ENCODE measurements at regions not wholly inside any gene's neighbourhood (a gene's known extent, or its start where the extent isn't known, plus 50 kb on each side); places are given as distances from the start of the nearest gene placed in this dataset.

DNA sequence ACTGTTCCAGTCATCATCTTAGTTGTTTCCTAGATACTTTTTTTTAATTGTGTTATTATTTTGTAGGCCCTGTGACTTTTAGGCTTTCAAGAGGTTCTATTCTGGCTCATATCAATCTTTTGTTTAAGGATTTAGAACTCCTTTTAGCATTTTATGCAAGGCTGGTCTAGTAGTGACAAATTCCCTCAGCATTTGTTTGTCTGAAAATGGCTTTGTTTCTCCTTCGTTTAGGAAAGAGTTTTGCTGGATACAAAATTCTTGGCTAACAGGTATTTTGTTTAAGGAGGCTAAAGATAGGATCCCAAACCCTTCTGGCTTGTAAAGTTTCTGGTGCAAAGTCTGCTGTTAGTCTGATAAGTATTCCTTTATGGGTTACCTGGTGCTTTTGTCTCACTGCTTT is 116.6 kb upstream of the SLC66A3 start:
- no peak for TF ChIP-seq Cebpa-rat (IDR thresholded peaks at IDR 0.05)
- Histone ChIP-seq H3K4me1 (no peaks in the 10 kb centered on the region), H3K9ac (no peak overlapping the region), H3K4me3 (no peak overlapping the region), H3K4me2 (no peak overlapping the region), H3K36me3 (no peaks in the 10 kb centered on the region), H3K27me3 (no peaks in the 10 kb centered on the region), H3K9me3 (replicated peaks in 1 of 11) (peaks cover 41 to 59% (median 46%) of the 10 kb centered on the region in 11 experiments), H3K27ac (no peak overlapping the region), H4K20me1 (no peaks in the 10 kb centered on the region)

DNA sequence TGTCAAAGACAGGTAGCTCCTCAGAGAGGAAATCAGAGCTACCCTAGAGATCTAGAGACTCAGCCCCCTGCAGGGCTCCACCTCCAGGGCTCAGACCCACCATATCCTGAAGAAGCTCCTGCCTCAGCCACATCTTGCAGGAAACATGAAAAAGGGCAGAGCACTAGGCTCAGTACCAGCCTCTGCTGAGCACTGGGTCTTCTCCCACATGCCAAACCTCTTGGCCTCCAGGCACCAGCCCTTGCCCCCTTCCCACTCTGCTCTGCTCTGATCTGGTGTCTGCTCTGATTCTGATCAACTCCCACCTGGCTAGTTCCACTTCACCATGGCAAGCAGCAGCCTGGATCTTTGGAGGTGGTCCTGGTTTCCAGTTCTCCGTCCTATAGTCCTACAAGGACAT is 114.3 kb upstream of the SLC66A3 start:
- Histone ChIP-seq H3K9ac (no peak overlapping the region), H3K4me2 (no peak overlapping the region)

DNA sequence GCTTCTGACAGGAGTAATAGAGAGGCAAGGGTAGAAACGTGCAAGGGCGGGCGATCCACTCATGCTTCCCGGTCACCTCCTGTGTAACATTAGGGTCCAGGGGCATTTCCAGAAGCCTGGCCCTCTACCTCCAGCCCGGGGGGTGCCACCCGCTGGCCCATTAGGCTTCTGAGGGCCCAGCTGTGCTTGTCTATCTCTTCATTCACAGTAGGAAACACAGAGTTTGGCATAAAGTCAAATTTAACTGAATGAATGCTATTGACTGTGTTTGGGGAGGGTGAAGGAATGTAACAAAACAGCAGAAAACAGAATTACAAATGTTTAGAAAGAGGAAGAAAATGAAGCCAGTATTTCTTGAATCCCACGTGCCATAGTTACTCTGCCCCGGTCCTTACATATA is 112.4 kb upstream of the SLC66A3 start:
- Histone ChIP-seq H3K9me3 (replicated peaks in 1 of 11) (peaks cover 20 to 26% (median 23%) of the 10 kb centered on the region in 11 experiments), H3K4me3 (no peak overlapping the region), H4K20me1 (no peaks in the 10 kb centered on the region), H3K4me1 (no peaks in the 10 kb centered on the region), H3K9ac (no peak overlapping the region), H3K36me3 (no peaks in the 10 kb centered on the region), H3K27me3 (no peaks in the 10 kb centered on the region), H3K4me2 (no peak overlapping the region), H3K27ac (no peak overlapping the region)
- TF ChIP-seq Cebpa-rat (IDR thresholded peaks at IDR 0.05): no peak

More for the DNA sequence above, 114.3 kb upstream of the SLC66A3 start:
- Histone ChIP-seq H3K4me3 (no peak overlapping the region), H3K9me3 (replicated peaks in 1 of 11) (peaks cover 32 to 44% (median 41%) of the 10 kb centered on the region in 11 experiments), H3K27ac (no peak overlapping the region), H3K4me1 (no peaks in the 10 kb centered on the region), H3K27me3 (no peaks in the 10 kb centered on the region), H3K36me3 (no peaks in the 10 kb centered on the region), H4K20me1 (no peaks in the 10 kb centered on the region)
- TF ChIP-seq Cebpa-rat (IDR thresholded peaks at IDR 0.05): no peak

GRCh38 chr2:11043245-11043644 is 112.0 kb upstream of the SLC66A3 start:
- Histone ChIP-seq H3K27me3 (no peaks in the 10 kb centered on the region), H4K20me1 (no peaks in the 10 kb centered on the region), H3K4me2 (no peak overlapping the region), H3K4me3 (no peak overlapping the region), H3K27ac (no peak overlapping the region), H3K4me1 (no peaks in the 10 kb centered on the region), H3K9me3 (replicated peaks in 1 of 11) (peaks cover 16 to 22% (median 19%) of the 10 kb centered on the region in 11 experiments), H3K36me3 (no peaks in the 10 kb centered on the region), H3K9ac (no peak overlapping the region)
- no peak for TF ChIP-seq Cebpa-rat (IDR thresholded peaks at IDR 0.05)

DNA sequence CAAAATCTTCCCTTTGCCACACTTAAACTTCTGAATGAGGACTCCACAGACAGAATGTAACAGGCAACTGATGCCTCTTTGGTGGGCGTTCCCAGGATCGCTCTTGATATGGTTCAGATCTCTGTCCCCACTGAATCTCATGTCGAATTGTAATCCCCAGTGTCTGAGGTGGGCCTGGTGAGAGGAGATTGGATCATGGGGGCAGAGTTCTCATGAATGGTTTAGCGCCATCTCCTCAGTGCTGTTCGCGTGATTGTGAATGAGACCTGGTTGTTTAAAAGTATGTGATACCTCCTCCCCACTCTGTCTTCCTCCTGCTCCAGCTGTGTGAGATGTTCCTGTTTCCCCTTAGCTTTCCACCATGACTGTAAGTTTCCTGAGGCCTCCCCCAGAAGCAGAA is 111.1 kb upstream of the SLC66A3 start:
- no peaks in the 10 kb centered on the region for H3K27me3 ChIP-seq
- H3K4me2 ChIP-seq: no peak overlapping the region
- no peaks in the 10 kb centered on the region for H4K20me1 ChIP-seq
- no peak for TF ChIP-seq Cebpa-rat (IDR thresholded peaks at IDR 0.05)
- no peak overlapping the region for H3K4me3 ChIP-seq
- H3K36me3 ChIP-seq: no peaks in the 10 kb centered on the region
- no peaks in the 10 kb centered on the region for H3K4me1 ChIP-seq
- peaks cover 7 to 13% (median 9%) of the 10 kb centered on the region in 11 experiments for H3K9me3 ChIP-seq (replicated peaks in 1 of 11)
- no peak overlapping the region for H3K9ac ChIP-seq
- H3K27ac ChIP-seq: no peak overlapping the region

- H3K4me2 ChIP-seq: no peak overlapping the region
- no peaks in the 10 kb centered on the region for H4K20me1 ChIP-seq
- no peaks in the 10 kb centered on the region for H3K27me3 ChIP-seq
- no peak overlapping the region for H3K9ac ChIP-seq
- H3K27ac ChIP-seq: no peak overlapping the region
- H3K4me1 ChIP-seq: no peaks in the 10 kb centered on the region
- 0 out of 22 replicates have a peak, but pooled peaks cover 0 to 6% (median 0%) of the 10 kb centered on the region in 11 experiments for H3K9me3 ChIP-seq (replicated peaks in 1 of 11)
- H3K36me3 ChIP-seq: no peaks in the 10 kb centered on the region
- no peak for TF ChIP-seq Cebpa-rat (IDR thresholded peaks at IDR 0.05)
- H3K4me3 ChIP-seq: no peak overlapping the region
Measured at GRCh38 chr2:11045294-11045693, 110.0 kb upstream of the SLC66A3 start.

- Histone ChIP-seq H3K4me1 (no peaks in the 10 kb centered on the region), H3K27me3 (no peaks in the 10 kb centered on the region), H4K20me1 (no peaks in the 10 kb centered on the region), H3K9me3 (replicated peaks in 1 of 11) (0 out of 22 replicates have a peak, but pooled peaks cover 0 to 6% (median 0%) of the 10 kb centered on the region in 11 experiments), H3K4me2 (no peak overlapping the region), H3K27ac (no peak overlapping the region), H3K36me3 (no peaks in the 10 kb centered on the region), H3K4me3 (no peak overlapping the region), H3K9ac (no peak overlapping the region)
- TF ChIP-seq Cebpa-rat (IDR thresholded peaks at IDR 0.05): no peak
Measured at GRCh38 chr2:11048335-11049008, 106.8 kb upstream of the SLC66A3 start.

DNA sequence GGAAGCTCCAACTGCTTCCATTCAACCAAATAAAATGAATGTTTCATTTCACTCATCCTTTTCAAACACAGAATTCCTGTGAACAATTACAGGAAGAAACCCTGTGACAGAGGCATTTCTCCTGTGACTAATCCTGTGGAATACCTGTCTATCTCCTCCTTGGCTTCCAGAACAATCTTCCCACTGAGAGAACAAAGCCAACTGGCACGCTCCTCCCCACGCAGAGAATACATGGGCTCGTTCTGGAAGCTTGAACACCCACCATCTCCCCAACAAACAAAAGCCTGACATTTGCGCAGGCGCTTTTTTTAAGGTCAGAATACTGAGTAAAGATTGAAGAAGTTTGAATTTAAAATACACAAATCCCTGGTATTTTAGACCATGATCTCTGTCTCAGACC is 104.7 kb upstream of the SLC66A3 start:
- H3K9ac ChIP-seq: no peak overlapping the region
- TF ChIP-seq Cebpa-rat (IDR thresholded peaks at IDR 0.05): no peak
- no peaks in the 10 kb centered on the region for H3K27me3 ChIP-seq
- no peak overlapping the region for H3K4me3 ChIP-seq
- H4K20me1 ChIP-seq: no peaks in the 10 kb centered on the region
- H3K4me1 ChIP-seq: no peaks in the 10 kb centered on the region
- no peak overlapping the region for H3K27ac ChIP-seq
- no peaks in the 10 kb centered on the region for H3K36me3 ChIP-seq
- H3K9me3 ChIP-seq (replicated peaks in 1 of 11): no peaks in the 10 kb centered on the region
- no peak overlapping the region for H3K4me2 ChIP-seq

- H3K4me3 ChIP-seq: no peak overlapping the region
- no peaks in the 10 kb centered on the region for H3K9me3 ChIP-seq (replicated peaks in 1 of 11)
- H3K9ac ChIP-seq: no peak overlapping the region
- H4K20me1 ChIP-seq: no peaks in the 10 kb centered on the region
- no peak overlapping the region for H3K27ac ChIP-seq
- H3K4me1 ChIP-seq: no peaks in the 10 kb centered on the region
- H3K27me3 ChIP-seq: no peaks in the 10 kb centered on the region
- no peak overlapping the region for H3K4me2 ChIP-seq
- no peak for TF ChIP-seq Cebpa-rat (IDR thresholded peaks at IDR 0.05)
- H3K36me3 ChIP-seq: no peaks in the 10 kb centered on the region
Measured at GRCh38 chr2:11051280-11051679, 104.0 kb upstream of the SLC66A3 start.

DNA sequence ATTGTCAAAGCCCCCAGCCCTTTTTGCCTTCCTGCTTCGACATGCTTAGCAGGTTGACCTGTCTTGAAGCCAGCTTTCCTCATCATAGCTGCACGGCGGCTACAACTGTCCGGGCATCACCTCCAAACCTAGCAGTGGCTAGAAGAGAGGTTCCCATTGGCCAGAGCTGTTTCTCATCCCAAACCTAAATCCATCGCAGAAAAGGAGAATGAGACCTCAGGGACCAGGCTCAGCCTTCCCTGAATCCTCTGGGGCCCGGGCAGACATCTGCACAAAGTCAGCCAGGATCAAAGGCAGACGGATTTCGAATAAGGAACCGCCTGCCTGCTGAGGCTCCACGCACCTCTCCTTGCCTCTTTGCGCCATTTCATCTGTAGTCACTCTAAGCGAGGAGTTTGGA is 101.7 kb upstream of the SLC66A3 start:
- Histone ChIP-seq H3K9ac (no peak overlapping the region), H3K4me2 (no peak overlapping the region), H3K27ac (no peak overlapping the region), H3K9me3 (replicated peaks in 1 of 11) (no peaks in the 10 kb centered on the region), H4K20me1 (no peaks in the 10 kb centered on the region), H3K4me1 (no peaks in the 10 kb centered on the region), H3K36me3 (no peaks in the 10 kb centered on the region), H3K4me3 (no peak overlapping the region), H3K27me3 (no peaks in the 10 kb centered on the region)
- no peak for TF ChIP-seq Cebpa-rat (IDR thresholded peaks at IDR 0.05)

Measured in BLaER1 treated with 17β-estradiol and CSF1 and Interleukin-3, amounts not matched to agents 10 nM and 100 nM (cell line).